ENCODE measurements at regions not wholly inside any gene's neighbourhood (a gene's known extent, or its start where the extent isn't known, plus 50 kb on each side); places are given as distances from the start of the nearest gene placed in this dataset.

- Histone ChIP-seq H3K4me1 (ENCODE audit: insufficient read depth, poor library complexity, severe bottlenecking) (no peaks in the 10 kb centered on the region), H3K4me3 (ENCODE audit: severe bottlenecking) (no peak overlapping the region), H3K27ac (ENCODE audit: poor library complexity, severe bottlenecking) (no peak overlapping the region), H3K36me3 (ENCODE audit: low read depth) (no peaks in the 10 kb centered on the region), H3K27me3 (ENCODE audit: insufficient read depth, poor library complexity, severe bottlenecking) (no peaks in the 10 kb centered on the region), H3K9me3 (ENCODE audit: severe bottlenecking) (no peaks in the 10 kb centered on the region)
- TF ChIP-seq, protein P1, sequence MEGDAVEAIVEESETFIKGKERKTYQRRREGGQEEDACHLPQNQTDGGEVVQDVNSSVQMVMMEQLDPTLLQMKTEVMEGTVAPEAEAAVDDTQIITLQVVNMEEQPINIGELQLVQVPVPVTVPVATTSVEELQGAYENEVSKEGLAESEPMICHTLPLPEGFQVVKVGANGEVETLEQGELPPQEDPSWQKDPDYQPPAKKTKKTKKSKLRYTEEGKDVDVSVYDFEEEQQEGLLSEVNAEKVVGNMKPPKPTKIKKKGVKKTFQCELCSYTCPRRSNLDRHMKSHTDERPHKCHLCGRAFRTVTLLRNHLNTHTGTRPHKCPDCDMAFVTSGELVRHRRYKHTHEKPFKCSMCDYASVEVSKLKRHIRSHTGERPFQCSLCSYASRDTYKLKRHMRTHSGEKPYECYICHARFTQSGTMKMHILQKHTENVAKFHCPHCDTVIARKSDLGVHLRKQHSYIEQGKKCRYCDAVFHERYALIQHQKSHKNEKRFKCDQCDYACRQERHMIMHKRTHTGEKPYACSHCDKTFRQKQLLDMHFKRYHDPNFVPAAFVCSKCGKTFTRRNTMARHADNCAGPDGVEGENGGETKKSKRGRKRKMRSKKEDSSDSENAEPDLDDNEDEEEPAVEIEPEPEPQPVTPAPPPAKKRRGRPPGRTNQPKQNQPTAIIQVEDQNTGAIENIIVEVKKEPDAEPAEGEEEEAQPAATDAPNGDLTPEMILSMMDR (IDR thresholded peaks at IDR 0.05; ENCODE audit: poor library complexity, severe bottlenecking): no peak
- no peak for ATAC-seq (ENCODE audit: low read depth)
- no peak for DNase-seq (ENCODE audit: low spot score)
These were observed 846.3 kb downstream of the TLE1 start for GRCh38 chr9:80843028-80843427.

GRCh38 chr9:80842389-80842788 is 847.0 kb downstream of the TLE1 start:
- DNase-seq (ENCODE audit: low spot score) (no peak), ATAC-seq (ENCODE audit: low read depth) (no peak)
- Histone ChIP-seq H3K4me3 (ENCODE audit: severe bottlenecking) (no peak overlapping the region), H3K36me3 (ENCODE audit: low read depth) (no peaks in the 10 kb centered on the region), H3K27me3 (ENCODE audit: insufficient read depth, poor library complexity, severe bottlenecking) (no peaks in the 10 kb centered on the region), H3K27ac (ENCODE audit: poor library complexity, severe bottlenecking) (no peak overlapping the region), H3K9me3 (ENCODE audit: severe bottlenecking) (no peaks in the 10 kb centered on the region), H3K4me1 (ENCODE audit: insufficient read depth, poor library complexity, severe bottlenecking) (no peaks in the 10 kb centered on the region)
- TF ChIP-seq, protein P1 (IDR thresholded peaks at IDR 0.05; ENCODE audit: poor library complexity, severe bottlenecking): no peak

DNA sequence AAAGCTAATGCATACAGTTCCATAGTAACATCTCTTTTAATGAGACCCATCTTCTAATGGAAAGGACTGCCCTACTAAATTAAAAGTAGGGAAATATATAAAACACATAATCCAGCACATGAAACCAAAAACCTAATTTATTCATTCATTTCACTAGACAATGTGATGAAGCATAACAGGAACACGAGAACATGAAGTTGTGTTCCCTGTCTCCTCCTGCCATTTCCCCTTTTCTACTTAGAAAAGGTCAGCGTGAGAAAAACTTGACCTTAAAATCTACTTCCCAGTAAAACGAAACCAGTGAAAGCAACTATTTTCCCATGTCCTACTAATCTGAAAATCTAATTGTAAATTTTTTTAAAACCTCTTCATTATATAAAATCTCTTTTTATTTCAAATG is 847.5 kb downstream of the TLE1 start:
- H3K4me1 ChIP-seq (ENCODE audit: insufficient read depth, poor library complexity, severe bottlenecking): no peaks in the 10 kb centered on the region
- H3K4me3 ChIP-seq (ENCODE audit: severe bottlenecking): no peak overlapping the region
- H3K9me3 ChIP-seq (ENCODE audit: severe bottlenecking): no peaks in the 10 kb centered on the region
- ATAC-seq (ENCODE audit: low read depth): no peak
- TF ChIP-seq, protein P1 (IDR thresholded peaks at IDR 0.05; ENCODE audit: poor library complexity, severe bottlenecking): no peak
- no peak for DNase-seq (ENCODE audit: low spot score)
- H3K27me3 ChIP-seq (ENCODE audit: insufficient read depth, poor library complexity, severe bottlenecking): no peaks in the 10 kb centered on the region
- no peaks in the 10 kb centered on the region for H3K36me3 ChIP-seq (ENCODE audit: low read depth)
- H3K27ac ChIP-seq (ENCODE audit: poor library complexity, severe bottlenecking): no peak overlapping the region

GRCh38 chr9:80839821-80840675 is 849.3 kb downstream of the TLE1 start:
- Histone ChIP-seq H3K27ac (ENCODE audit: poor library complexity, severe bottlenecking) (no peak overlapping the region), H3K4me1 (ENCODE audit: insufficient read depth, poor library complexity, severe bottlenecking) (no peaks in the 10 kb centered on the region), H3K4me3 (ENCODE audit: severe bottlenecking) (no peak overlapping the region), H3K9me3 (ENCODE audit: severe bottlenecking) (no peaks in the 10 kb centered on the region), H3K36me3 (ENCODE audit: low read depth) (no peaks in the 10 kb centered on the region), H3K27me3 (ENCODE audit: insufficient read depth, poor library complexity, severe bottlenecking) (no peaks in the 10 kb centered on the region)
- TF ChIP-seq, protein P1 (IDR thresholded peaks at IDR 0.05; ENCODE audit: poor library complexity, severe bottlenecking): no peak
- ATAC-seq (ENCODE audit: low read depth): no peak
- no peak for DNase-seq (ENCODE audit: low spot score)

GRCh38 chr9:80836013-80836412 is 853.3 kb downstream of the TLE1 start:
- Histone ChIP-seq H3K4me3 (ENCODE audit: severe bottlenecking) (no peak overlapping the region), H3K36me3 (ENCODE audit: low read depth) (no peaks in the 10 kb centered on the region), H3K27ac (ENCODE audit: poor library complexity, severe bottlenecking) (no peak overlapping the region), H3K27me3 (ENCODE audit: insufficient read depth, poor library complexity, severe bottlenecking) (no peaks in the 10 kb centered on the region), H3K4me1 (ENCODE audit: insufficient read depth, poor library complexity, severe bottlenecking) (no peaks in the 10 kb centered on the region), H3K9me3 (ENCODE audit: severe bottlenecking) (no peaks in the 10 kb centered on the region)
- TF ChIP-seq, protein P1 (IDR thresholded peaks at IDR 0.05; ENCODE audit: poor library complexity, severe bottlenecking): no peak
- ATAC-seq (ENCODE audit: low read depth): no peak
- DNase-seq (ENCODE audit: low spot score): no peak

All from RWPE2 (cell line).